Breast epithelium (tissue), 4 donors: ENCODE measurements at regions not wholly inside any gene's neighbourhood (a gene's known extent, or its start where the extent isn't known, plus 50 kb on each side); places are given as distances from the start of the nearest gene placed in this dataset.

Source experiments
- DNase-seq, 2 donors: peaks; one replicate each; pipeline ENCODE4 v3.0.0-alpha.2; 2019; ENCODE audit warnings: low spot score in 2 of 2
- H3K27ac ChIP-seq, 2 donors: fragments of 200-600 bp; sonication (generic) in 1 of 2; one replicate each; pipeline ENCODE4 v1.5.1; 2016 to 2019; ENCODE audit warnings: mild to moderate bottlenecking in 1 of 2
- H3K27me3 ChIP-seq, 2 donors: fragments of 200-600 bp; sonication (generic) in 1 of 2; one replicate each; pipeline versions ENCODE4 v1.5.1 to v1.6.0; 2017 to 2019; ENCODE audit warnings: control low read depth in 1 of 2, mild to moderate bottlenecking in 1 of 2
- H3K36me3 ChIP-seq: fragments of 200-600 bp; one replicate; pipeline ENCODE4 v1.5.1; 2019
- H3K4me1 ChIP-seq, 2 donors: fragments of 200-600 bp; sonication (generic); one replicate each; pipeline ENCODE4 v1.5.1; 2016 to 2019; ENCODE audit warnings: control low read depth in 1 of 2
- H3K4me3 ChIP-seq, 3 donors: fragments of 200-600 bp; sonication (generic); 1 replicate in 2 of 3; 2 replicates in 1 of 3; pipeline ENCODE4 v1.5.1; 2016 to 2019; ENCODE audit warnings: mild to moderate bottlenecking in 3 of 3, moderate library complexity in 2 of 3
- H3K9me3 ChIP-seq, 2 donors: fragments of 200-600 bp; sonication (generic) in 1 of 2; one replicate each; pipeline ENCODE4 v1.5.1; 2016 to 2019; ENCODE audit warnings: control low read depth in 1 of 2
- CTCF ChIP-seq, 3 donors: fragments of 450-650 bp; IDR thresholded peaks; one replicate each; pipeline ENCODE4 v1.5.1; 2016 to 2017; ENCODE audit warnings: antibody characterized with exemption in 3 of 3, mild to moderate bottlenecking in 3 of 3, moderate library complexity in 3 of 3
- POLR2A ChIP-seq: fragments of 450-650 bp; IDR thresholded peaks from one replicate; pipeline ENCODE4 v1.6.1; 2016; ENCODE audit warnings: antibody characterized with exemption, mild to moderate bottlenecking, moderate library complexity
- POLR2AphosphoS5 ChIP-seq, 3 donors: sonication (generic); formaldehyde crosslinking; IDR thresholded peaks; one replicate each; pipeline ENCODE4 v1.6.1; 2017; ENCODE audit warnings: antibody characterized with exemption in 3 of 3
- intact Hi-C: fragments of 100-400 bp; cut with DNase I; formaldehyde crosslinking; loops from one replicate; pipeline ENCODE4 v1.15.1; 2023; ENCODE audit warnings: low total_unique reads

GRCh38 chr12:114215746-114216145 is 190.2 kb downstream of the TBX5 start:
- Histone ChIP-seq H3K4me3 (no peak overlapping the region), H3K36me3 (no peaks in the 10 kb centered on the region), H3K27me3 (peaks cover 0 to 36% of the 10 kb centered on the region in 2 donors), H3K9me3 (no peaks in the 10 kb centered on the region), H3K27ac (no peak overlapping the region), H3K4me1 (no peaks in the 10 kb centered on the region)
- TF ChIP-seq POLR2AphosphoS5 (IDR thresholded peaks at IDR 0.05) (no peak), POLR2A (no peak), CTCF (IDR thresholded peaks at IDR 0.05) (no peak)
- no peak for DNase-seq
- intact Hi-C loops = no loop called here

- H3K36me3 ChIP-seq = no peaks in the 10 kb centered on the region
- no peak for DNase-seq
- no peaks in the 10 kb centered on the region for H3K4me1 ChIP-seq
- H3K27ac ChIP-seq = no peak overlapping the region
- no peaks in the 10 kb centered on the region for H3K9me3 ChIP-seq
- intact Hi-C loops = no loop called here
- peaks cover 0 to 33% of the 10 kb centered on the region in 2 donors for H3K27me3 ChIP-seq
- no peak overlapping the region for H3K4me3 ChIP-seq
- TF ChIP-seq CTCF (IDR thresholded peaks at IDR 0.05) (no peak), POLR2A (no peak), POLR2AphosphoS5 (IDR thresholded peaks at IDR 0.05) (no peak)
Measured at GRCh38 chr12:114213055-114213581, 192.8 kb downstream of the TBX5 start.

GRCh38 chr12:114209861-114210260 is 196.1 kb downstream of the TBX5 start:
- Histone ChIP-seq H3K27me3 (peaks cover 0 to 23% of the 10 kb centered on the region in 2 donors), H3K4me3 (no peak overlapping the region), H3K36me3 (no peaks in the 10 kb centered on the region), H3K27ac (no peak overlapping the region), H3K9me3 (no peaks in the 10 kb centered on the region), H3K4me1 (no peaks in the 10 kb centered on the region)
- DNase-seq = no peak
- TF ChIP-seq POLR2AphosphoS5 (IDR thresholded peaks at IDR 0.05) (no peak), CTCF (IDR thresholded peaks at IDR 0.05) (no peak), POLR2A (no peak)
- intact Hi-C loops = no loop called here

- Histone ChIP-seq H3K4me3 (no peak overlapping the region), H3K4me1 (no peaks in the 10 kb centered on the region), H3K27me3 (peaks cover 0 to 4% of the 10 kb centered on the region in 2 donors), H3K36me3 (no peaks in the 10 kb centered on the region), H3K9me3 (no peaks in the 10 kb centered on the region), H3K27ac (no peak overlapping the region)
- intact Hi-C loops = no loop called here
- no peak for TF ChIP-seq CTCF (IDR thresholded peaks at IDR 0.05)
- DNase-seq = no peak
Measured at GRCh38 chr12:114206525-114206924, 199.4 kb downstream of the TBX5 start.

- Histone ChIP-seq H3K4me1 (no peaks in the 10 kb centered on the region), H3K27ac (no peak overlapping the region), H3K27me3 (no peaks in the 10 kb centered on the region), H3K36me3 (no peaks in the 10 kb centered on the region), H3K9me3 (peaks cover 0 to 12% of the 10 kb centered on the region in 2 donors), H3K4me3 (no peak overlapping the region)
- intact Hi-C loops = no loop called here
- no peak for TF ChIP-seq POLR2AphosphoS5 (IDR thresholded peaks at IDR 0.05)
- TF ChIP-seq CTCF (IDR thresholded peaks at IDR 0.05) = no peak
- TF ChIP-seq POLR2A = no peak
- no peak for DNase-seq
Measured at GRCh38 chr12:114201794-114202193, 204.2 kb downstream of the TBX5 start.
